ENCODE measurements at regions not wholly inside any gene's neighbourhood (a gene's known extent, or its start where the extent isn't known, plus 50 kb on each side); places are given as distances from the start of the nearest gene placed in this dataset.

DNA sequence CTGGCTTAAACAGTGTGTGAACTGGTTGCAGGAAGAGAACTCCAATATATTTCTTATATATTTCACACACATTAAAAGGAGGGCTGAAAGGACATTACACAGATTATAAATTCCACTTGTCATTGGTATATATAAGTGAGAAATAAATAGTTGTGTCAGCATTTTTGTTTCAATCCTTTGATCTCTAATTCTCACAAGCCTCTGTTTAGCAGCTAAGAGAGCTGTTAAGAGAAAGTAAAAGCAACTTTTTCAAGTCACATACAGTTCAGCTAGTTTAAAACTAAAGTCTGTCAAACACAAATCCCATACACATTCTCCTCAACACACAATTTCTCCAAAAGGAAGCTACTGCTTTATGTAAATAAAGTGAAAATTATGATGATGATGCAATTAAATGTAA, 70.5 kb upstream of the CCDC39 start:
- ATAC-seq (ENCODE audit: poor library complexity) (no peak), DNase-seq (no peak)
- Mint-ChIP-seq H3K9me3 (no peaks in the 10 kb centered on the region), H3K4me1 (ENCODE audit: low read depth) (no peaks in the 10 kb centered on the region), H3K27me3 (peaks cover 8% of the 10 kb centered on the region), H3K4me3 (no peak overlapping the region), H3K27ac (no peak overlapping the region), H3K36me3 (ENCODE audit: low read depth) (no peaks in the 10 kb centered on the region)
- intact Hi-C loops (cut with DNase I, micrococcal nuclease) = no loop called here
- Histone ChIP-seq H3K36me3 (ENCODE audit: insufficient read depth, low read length) (no peaks in the 10 kb centered on the region), H3K9me3 (ENCODE audit: control insufficient read depth in 1 of 2, insufficient read depth in 1 of 2, low read length in 2 of 2) (no peaks in the 10 kb centered on the region), H3K4me1 (ENCODE audit: insufficient read depth, low read length) (no peaks in the 10 kb centered on the region), H3K4me3 (ENCODE audit: low read length) (no peak overlapping the region), H3K27me3 (ENCODE audit: control insufficient read depth in 1 of 2, insufficient read depth in 2 of 2, low read length in 2 of 2) (no peaks in the 10 kb centered on the region), H3K27ac (ENCODE audit: low read depth in 1 of 2, low read length in 2 of 2) (no peak overlapping the region)
- ChIA-PET CTCF (no interaction called here), POLR2A (no interaction called here)
- TF ChIP-seq, protein P1, sequence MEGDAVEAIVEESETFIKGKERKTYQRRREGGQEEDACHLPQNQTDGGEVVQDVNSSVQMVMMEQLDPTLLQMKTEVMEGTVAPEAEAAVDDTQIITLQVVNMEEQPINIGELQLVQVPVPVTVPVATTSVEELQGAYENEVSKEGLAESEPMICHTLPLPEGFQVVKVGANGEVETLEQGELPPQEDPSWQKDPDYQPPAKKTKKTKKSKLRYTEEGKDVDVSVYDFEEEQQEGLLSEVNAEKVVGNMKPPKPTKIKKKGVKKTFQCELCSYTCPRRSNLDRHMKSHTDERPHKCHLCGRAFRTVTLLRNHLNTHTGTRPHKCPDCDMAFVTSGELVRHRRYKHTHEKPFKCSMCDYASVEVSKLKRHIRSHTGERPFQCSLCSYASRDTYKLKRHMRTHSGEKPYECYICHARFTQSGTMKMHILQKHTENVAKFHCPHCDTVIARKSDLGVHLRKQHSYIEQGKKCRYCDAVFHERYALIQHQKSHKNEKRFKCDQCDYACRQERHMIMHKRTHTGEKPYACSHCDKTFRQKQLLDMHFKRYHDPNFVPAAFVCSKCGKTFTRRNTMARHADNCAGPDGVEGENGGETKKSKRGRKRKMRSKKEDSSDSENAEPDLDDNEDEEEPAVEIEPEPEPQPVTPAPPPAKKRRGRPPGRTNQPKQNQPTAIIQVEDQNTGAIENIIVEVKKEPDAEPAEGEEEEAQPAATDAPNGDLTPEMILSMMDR (IDR thresholded peaks at IDR 0.05) = no peak

DNA sequence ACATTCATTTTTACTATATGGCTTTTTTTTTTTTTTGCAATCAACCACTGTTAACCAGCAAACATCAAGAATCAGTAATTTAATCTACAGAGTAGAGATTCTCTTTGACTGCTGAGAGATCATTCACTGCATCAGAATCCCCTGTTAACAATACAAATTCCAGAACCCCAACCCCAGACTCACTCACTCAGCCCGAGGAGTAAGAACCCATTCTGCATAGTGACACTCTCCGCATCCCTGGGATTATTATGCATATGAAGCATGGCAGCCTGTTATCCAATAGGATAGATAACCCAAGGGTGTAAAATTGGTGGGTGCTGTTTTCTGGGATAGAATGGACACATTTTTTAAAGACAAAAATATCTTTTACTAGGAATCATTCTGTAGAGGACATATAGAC, 76.3 kb upstream of the CCDC39 start:
- CTCF ChIA-PET = no interaction called here
- Histone ChIP-seq H3K27me3 (ENCODE audit: control insufficient read depth in 1 of 2, insufficient read depth in 2 of 2, low read length in 2 of 2) (no peaks in the 10 kb centered on the region), H3K36me3 (ENCODE audit: insufficient read depth, low read length) (no peaks in the 10 kb centered on the region), H3K4me1 (ENCODE audit: insufficient read depth, low read length) (no peaks in the 10 kb centered on the region), H3K27ac (ENCODE audit: low read depth in 1 of 2, low read length in 2 of 2) (no peak overlapping the region), H3K4me3 (ENCODE audit: low read length) (no peak overlapping the region), H3K9me3 (ENCODE audit: control insufficient read depth in 1 of 2, insufficient read depth in 1 of 2, low read length in 2 of 2) (peaks cover 3 to 4% of the 10 kb centered on the region in 2 experiments)
- Mint-ChIP-seq H3K27me3 (peaks cover 7% of the 10 kb centered on the region), H3K4me1 (ENCODE audit: low read depth) (no peaks in the 10 kb centered on the region), H3K36me3 (ENCODE audit: low read depth) (no peaks in the 10 kb centered on the region), H3K4me3 (no peak overlapping the region), H3K27ac (no peak overlapping the region), H3K9me3 (peaks cover 2% of the 10 kb centered on the region)
- DNase-seq (no peak), ATAC-seq (ENCODE audit: poor library complexity) (no peak)
- POLR2A ChIA-PET = no interaction called here
- intact Hi-C loops (cut with DNase I, micrococcal nuclease) = no loop called here
- TF ChIP-seq, protein P1 (IDR thresholded peaks at IDR 0.05) = no peak

DNA sequence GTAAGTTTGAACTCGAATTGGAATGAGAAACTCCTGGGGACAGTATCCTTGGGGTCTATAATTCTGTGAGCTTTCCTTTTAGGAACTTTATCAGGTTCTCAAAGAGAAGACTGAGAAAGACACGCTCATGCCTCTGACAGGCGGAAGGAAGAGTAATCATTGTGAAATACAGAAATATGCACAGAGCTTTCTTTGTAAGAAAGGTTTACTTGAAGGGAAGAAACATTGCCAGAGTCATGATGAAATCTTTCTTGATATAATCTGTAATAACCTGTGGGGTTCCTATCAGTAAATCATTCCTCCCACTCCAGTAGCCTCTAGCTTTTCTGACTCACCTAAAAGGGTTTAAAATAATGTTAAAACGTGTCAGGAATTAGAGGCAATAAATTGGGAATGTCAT, 83.6 kb upstream of the CCDC39 start:
- Mint-ChIP-seq H3K27ac (no peak overlapping the region), H3K36me3 (ENCODE audit: low read depth) (no peaks in the 10 kb centered on the region), H3K4me1 (ENCODE audit: low read depth) (no peaks in the 10 kb centered on the region), H3K27me3 (peaks cover 7% of the 10 kb centered on the region), H3K4me3 (no peak overlapping the region), H3K9me3 (peaks cover 2% of the 10 kb centered on the region)
- Histone ChIP-seq H3K4me3 (ENCODE audit: low read length) (no peak overlapping the region), H3K4me1 (ENCODE audit: insufficient read depth, low read length) (no peaks in the 10 kb centered on the region), H3K36me3 (ENCODE audit: insufficient read depth, low read length) (no peaks in the 10 kb centered on the region), H3K27me3 (ENCODE audit: control insufficient read depth in 1 of 2, insufficient read depth in 2 of 2, low read length in 2 of 2) (no peaks in the 10 kb centered on the region), H3K27ac (ENCODE audit: low read depth in 1 of 2, low read length in 2 of 2) (no peak overlapping the region), H3K9me3 (ENCODE audit: control insufficient read depth in 1 of 2, insufficient read depth in 1 of 2, low read length in 2 of 2) (peaks cover 0 to 3% of the 10 kb centered on the region in 2 experiments)
- intact Hi-C loops (cut with DNase I, micrococcal nuclease) = no loop called here
- POLR2A ChIA-PET = no interaction called here
- ATAC-seq (ENCODE audit: poor library complexity) (no peak), DNase-seq (no peak)
- CTCF ChIA-PET = no interaction called here
- TF ChIP-seq, protein P1 (IDR thresholded peaks at IDR 0.05) = no peak
